Ectodermal cell (in vitro differentiated cells): ENCODE measurements at regions not wholly inside any gene's neighbourhood (a gene's known extent, or its start where the extent isn't known, plus 50 kb on each side); places are given as distances from the start of the nearest gene placed in this dataset.

Experiments
- H3K27ac ChIP-seq: 2 replicates; pipeline ENCODE4 v1.7.0; 2013; ENCODE audit warnings: mild to moderate bottlenecking, low read depth, low read length; ENCODE audit not compliant: insufficient read depth, poor library complexity, severe bottlenecking
- H3K27me3 ChIP-seq: 2 replicates; pipeline ENCODE4 v1.7.0; 2013; ENCODE audit warnings: mild to moderate bottlenecking, low read length; ENCODE audit not compliant: insufficient read depth, control insufficient read depth, poor library complexity, severe bottlenecking
- H3K36me3 ChIP-seq: one replicate; pipeline ENCODE4 v1.7.0; 2013; ENCODE audit warnings: low read length; ENCODE audit not compliant: control insufficient read depth, insufficient read depth
- H3K4me1 ChIP-seq: one replicate; pipeline ENCODE4 v1.7.0; 2013; ENCODE audit warnings: low read length; ENCODE audit not compliant: control insufficient read depth, insufficient read depth
- H3K4me3 ChIP-seq: 2 replicates; pipeline ENCODE4 v1.7.0; 2013; ENCODE audit warnings: low read depth, low read length, control low read depth; ENCODE audit not compliant: insufficient read depth
- H3K9me3 ChIP-seq: 2 replicates; pipeline ENCODE4 v1.7.0; 2013; ENCODE audit warnings: mild to moderate bottlenecking, low read length, moderate library complexity; ENCODE audit not compliant: control insufficient read depth
- WGBS, 2 experiments: methylation state at CpG; one replicate each; pipeline ENCODE4 v1.1.7; 2013; ENCODE audit warnings: missing lambda C conversion rate in 2 of 2; 5-methylcytosine and 5-hydroxymethylcytosine counted together

DNA sequence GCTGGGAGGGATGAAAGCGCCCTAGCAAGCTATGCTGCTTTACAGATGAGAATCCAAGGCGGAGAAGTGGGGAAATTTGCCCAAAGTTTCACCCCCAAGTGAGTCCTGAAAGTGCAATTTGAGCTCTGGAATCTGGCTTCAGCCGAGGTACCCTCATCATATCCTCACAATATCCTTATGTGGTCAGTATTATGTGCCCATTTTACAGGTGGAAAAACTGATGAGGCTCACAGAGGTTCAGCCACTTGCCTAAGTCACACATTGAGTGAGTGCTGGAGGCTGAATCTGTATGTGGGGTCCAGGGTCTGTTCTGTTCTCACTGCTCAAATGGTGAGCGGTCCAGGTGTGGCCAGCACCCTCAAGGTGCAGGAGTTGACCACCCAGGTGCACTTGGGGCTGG is 85.3 kb downstream of the MATN1 start:
- Histone ChIP-seq H3K27ac (no peak overlapping the region), H3K9me3 (no peaks in the 10 kb centered on the region), H3K4me1 (peaks cover 5% of the 10 kb centered on the region), H3K27me3 (no peaks in the 10 kb centered on the region), H3K4me3 (no peak overlapping the region), H3K36me3 (no peaks in the 10 kb centered on the region)
- WGBS, 2 experiments: 89 to 95% methylated on average over 4 of the region's 4 CpGs

- Histone ChIP-seq H3K27ac (no peak overlapping the region), H3K4me3 (no peak overlapping the region), H3K9me3 (no peaks in the 10 kb centered on the region), H3K36me3 (no peaks in the 10 kb centered on the region), H3K4me1 (peaks cover 5% of the 10 kb centered on the region), H3K27me3 (no peaks in the 10 kb centered on the region)
- 89 to 90% methylated on average over 12 of the region's 12 CpGs for WGBS, 2 experiments
Observed at GRCh38 chr1:30637183-30637980, 86.0 kb downstream of the MATN1 start.

GRCh38 chr1:30636621-30637020 is 86.8 kb downstream of the MATN1 start:
- H3K4me1 ChIP-seq: peaks cover 5% of the 10 kb centered on the region
- WGBS, 2 experiments: 92% methylated on average over 4 of the region's 5 CpGs
- H3K4me3 ChIP-seq: no peak overlapping the region
- H3K27me3 ChIP-seq: no peaks in the 10 kb centered on the region
- H3K27ac ChIP-seq: no peak overlapping the region
- no peaks in the 10 kb centered on the region for H3K36me3 ChIP-seq
- no peaks in the 10 kb centered on the region for H3K9me3 ChIP-seq

DNA sequence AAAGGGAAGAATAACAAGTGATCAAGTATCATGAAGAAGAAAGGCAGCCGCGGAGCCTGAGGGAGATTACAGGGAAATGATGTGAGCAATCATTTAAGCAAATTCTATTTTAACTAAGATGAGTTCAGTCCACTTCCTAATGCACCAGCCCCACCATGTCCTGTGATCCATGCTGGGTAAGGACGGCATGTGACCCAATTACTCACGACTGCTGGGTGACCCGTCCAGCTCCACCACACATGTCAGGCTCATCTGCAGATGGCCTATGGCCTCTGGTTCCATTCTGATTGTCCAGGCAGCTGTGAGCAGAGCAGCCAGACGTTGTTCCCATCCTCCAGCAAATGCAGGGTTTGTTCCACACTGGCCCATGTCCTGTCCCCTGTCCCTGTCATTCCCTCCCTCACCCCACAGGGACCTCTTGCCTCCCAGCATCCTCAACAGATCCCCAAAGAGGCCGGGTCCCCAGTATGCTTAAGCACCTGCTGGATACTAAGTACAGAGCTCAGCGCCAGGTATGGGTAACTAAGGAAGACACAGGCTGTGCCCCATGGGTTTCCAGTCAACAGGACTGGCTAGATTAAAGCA is 87.9 kb downstream of the MATN1 start:
- H3K36me3 ChIP-seq: no peaks in the 10 kb centered on the region
- H3K4me1 ChIP-seq: peaks cover under 1% of the 10 kb centered on the region
- no peak overlapping the region for H3K27ac ChIP-seq
- no peaks in the 10 kb centered on the region for H3K27me3 ChIP-seq
- 78 to 82% methylated on average over 6 to 8 of the region's 8 CpGs for WGBS, 2 experiments
- H3K4me3 ChIP-seq: no peak overlapping the region
- H3K9me3 ChIP-seq: no peaks in the 10 kb centered on the region

DNA sequence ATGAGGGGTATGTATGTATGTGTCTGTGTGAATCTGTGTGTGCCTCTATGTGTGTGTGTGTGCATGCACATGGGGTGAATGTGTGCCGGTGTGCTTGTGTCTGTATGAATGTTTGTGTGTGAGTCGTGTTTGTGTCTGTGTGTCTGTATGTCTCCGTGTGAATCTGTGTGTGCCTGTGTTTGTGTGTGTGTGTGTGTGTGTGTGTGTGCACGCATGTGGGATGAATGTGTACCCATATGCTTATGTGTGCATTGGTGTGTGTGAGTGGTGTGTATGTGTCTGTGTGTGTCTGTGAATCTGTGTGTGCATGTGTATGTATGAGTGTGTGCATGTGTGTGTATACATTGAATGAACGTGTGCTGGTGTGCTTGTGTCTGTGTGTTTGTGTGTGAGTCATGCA is 88.9 kb downstream of the MATN1 start:
- Histone ChIP-seq H3K4me1 (no peaks in the 10 kb centered on the region), H3K27me3 (no peaks in the 10 kb centered on the region), H3K36me3 (no peaks in the 10 kb centered on the region), H3K9me3 (no peaks in the 10 kb centered on the region), H3K27ac (no peak overlapping the region), H3K4me3 (no peak overlapping the region)
- 90 to 94% methylated on average over 5 of the region's 5 CpGs for WGBS, 2 experiments

DNA sequence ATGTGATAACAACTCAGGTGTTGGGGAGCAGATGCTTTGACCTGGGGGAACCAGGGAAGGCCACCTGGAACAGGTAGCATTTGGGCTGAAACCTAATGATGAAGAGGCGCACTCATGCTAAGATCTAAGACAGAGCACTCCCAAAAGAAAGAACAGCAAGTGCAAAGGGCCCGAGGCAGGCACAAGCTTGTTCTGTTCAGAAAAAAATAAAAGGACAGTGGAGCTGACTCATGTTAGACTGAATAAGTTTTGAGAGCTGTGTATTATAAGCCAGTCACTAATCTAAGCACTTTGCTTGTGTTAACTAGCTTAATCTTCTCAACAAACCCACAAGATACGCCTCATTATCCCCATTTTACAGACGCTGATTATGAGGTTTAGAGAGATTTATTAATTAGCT is 90.1 kb downstream of the MATN1 start:
- WGBS, 2 experiments: 94 to 98% methylated on average over 2 to 4 of the region's 4 CpGs
- Histone ChIP-seq H3K4me3 (no peak overlapping the region), H3K4me1 (no peaks in the 10 kb centered on the region), H3K27me3 (no peaks in the 10 kb centered on the region), H3K36me3 (no peaks in the 10 kb centered on the region), H3K9me3 (no peaks in the 10 kb centered on the region), H3K27ac (no peak overlapping the region)

DNA sequence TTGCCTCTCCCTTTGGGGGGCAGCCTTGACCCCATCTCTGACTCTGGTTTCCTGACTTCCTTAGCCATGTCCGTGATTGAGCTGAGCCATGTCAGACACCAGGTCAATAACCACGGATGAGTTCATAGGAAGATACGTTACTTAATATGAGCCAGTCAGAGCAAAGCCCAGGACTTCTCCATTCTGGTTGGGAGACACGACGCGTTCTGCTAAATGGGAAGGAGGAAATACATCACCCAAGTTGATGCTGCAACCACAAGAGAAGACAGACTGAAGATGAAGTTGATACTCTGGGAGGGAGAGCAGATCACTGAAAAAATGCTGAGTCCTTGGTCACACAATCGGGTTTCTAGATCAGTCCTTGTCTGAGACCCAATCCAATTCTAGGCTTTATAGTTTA is 90.9 kb downstream of the MATN1 start:
- Histone ChIP-seq H3K4me3 (no peak overlapping the region), H3K27ac (no peak overlapping the region), H3K4me1 (no peaks in the 10 kb centered on the region), H3K9me3 (no peaks in the 10 kb centered on the region), H3K27me3 (no peaks in the 10 kb centered on the region), H3K36me3 (no peaks in the 10 kb centered on the region)
- WGBS, 2 experiments: 90 to 93% methylated on average over 7 of the region's 7 CpGs

GRCh38 chr1:30631700-30632099 is 91.7 kb downstream of the MATN1 start:
- Histone ChIP-seq H3K4me3 (no peak overlapping the region), H3K4me1 (no peaks in the 10 kb centered on the region), H3K27ac (no peak overlapping the region), H3K27me3 (no peaks in the 10 kb centered on the region), H3K9me3 (no peaks in the 10 kb centered on the region), H3K36me3 (no peaks in the 10 kb centered on the region)
- WGBS, 2 experiments: 96 to 100% methylated on average over 1 to 2 of the region's 2 CpGs

GRCh38 chr1:30629501-30629900 is 93.9 kb downstream of the MATN1 start:
- 92% methylated on average over 5 of the region's 5 CpGs for WGBS, 2 experiments
- Histone ChIP-seq H3K36me3 (no peaks in the 10 kb centered on the region), H3K27ac (no peak overlapping the region), H3K27me3 (no peaks in the 10 kb centered on the region), H3K4me1 (no peaks in the 10 kb centered on the region), H3K9me3 (no peaks in the 10 kb centered on the region), H3K4me3 (no peak overlapping the region)

DNA sequence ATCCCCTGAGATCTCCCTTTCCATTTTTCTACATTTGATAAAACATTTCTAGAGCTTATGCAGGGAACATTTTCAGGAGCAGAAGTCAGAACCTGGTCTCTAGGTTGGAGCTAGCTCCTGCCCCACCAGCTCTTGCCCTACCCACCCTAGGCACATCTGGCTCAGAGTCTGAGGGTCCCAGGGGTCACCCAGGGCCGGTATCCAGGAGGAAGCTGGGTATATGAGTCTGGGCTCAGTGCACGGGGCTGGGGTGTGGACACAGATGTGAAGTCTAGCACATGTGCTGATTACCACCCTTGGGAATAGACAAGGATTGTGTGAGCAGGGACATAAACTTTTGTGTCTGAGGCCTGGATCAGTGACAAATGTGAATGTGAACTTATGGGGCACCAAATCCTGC is 95.4 kb downstream of the MATN1 start:
- Histone ChIP-seq H3K4me1 (no peaks in the 10 kb centered on the region), H3K27me3 (no peaks in the 10 kb centered on the region), H3K27ac (no peak overlapping the region), H3K9me3 (no peaks in the 10 kb centered on the region), H3K4me3 (no peak overlapping the region), H3K36me3 (no peaks in the 10 kb centered on the region)
- 94 to 95% methylated on average over 2 of the region's 2 CpGs for WGBS, 2 experiments
